HEK293 (cell line): ENCODE measurements at regions not wholly inside any gene's neighbourhood (a gene's known extent, or its start where the extent isn't known, plus 50 kb on each side); places are given as distances from the start of the nearest gene placed in this dataset.

Experiments
- HOXA7 ChIP-seq: sonication (generic); formaldehyde crosslinking; IDR thresholded peaks from 2 replicates; pipeline ENCODE4 v1.8.1; 2022; ENCODE audit warnings: missing genetic modification reagents, borderline replicate concordance
- KLF7 ChIP-seq: fragments of 450-650 bp; formaldehyde crosslinking; IDR thresholded peaks from 2 replicates; pipeline ENCODE4 v1.5.1; 2016; ENCODE audit warnings: missing biosample characterization, missing genetic modification characterization, borderline replicate concordance
- MEIS1 ChIP-seq: sonication (generic); formaldehyde crosslinking; IDR thresholded peaks from 2 replicates; pipeline ENCODE4 v1.8.1; 2022; ENCODE audit warnings: missing genetic modification reagents, mild to moderate bottlenecking, borderline replicate concordance
- ZNF37A ChIP-seq: fragments of 450-650 bp; IDR thresholded peaks from 2 replicates; pipeline ENCODE4 v1.5.1; 2018; ENCODE audit warnings: missing biosample characterization, missing genetic modification characterization
- ZNF707 ChIP-seq: fragments of 450-650 bp; formaldehyde crosslinking; IDR thresholded peaks from 2 replicates; pipeline ENCODE4 v1.5.1; 2016; ENCODE audit warnings: missing biosample characterization, missing genetic modification characterization
- TF ChIP-seq, protein P1 (sequence below): fragments of 450-650 bp; formaldehyde crosslinking; IDR thresholded peaks from 2 replicates; pipeline ENCODE4 v1.5.1; 2016; ENCODE audit warnings: missing biosample characterization, missing genetic modification characterization
- TF ChIP-seq, protein P2 (sequence below): fragments of 450-650 bp; formaldehyde crosslinking; IDR thresholded peaks from 2 replicates; pipeline ENCODE4 v1.5.1; 2017; ENCODE audit warnings: missing biosample characterization, missing genetic modification characterization
- TF ChIP-seq, protein P3 (sequence below): fragments of 450-650 bp; formaldehyde crosslinking; IDR thresholded peaks from 2 replicates; pipeline ENCODE4 v1.5.1; 2016; ENCODE audit warnings: missing biosample characterization, missing genetic modification characterization
- TF ChIP-seq, protein P4 (sequence below): fragments of 450-650 bp; formaldehyde crosslinking; IDR thresholded peaks from 2 replicates; pipeline ENCODE4 v1.5.1; 2016; ENCODE audit warnings: missing biosample characterization, missing genetic modification characterization

DNA sequence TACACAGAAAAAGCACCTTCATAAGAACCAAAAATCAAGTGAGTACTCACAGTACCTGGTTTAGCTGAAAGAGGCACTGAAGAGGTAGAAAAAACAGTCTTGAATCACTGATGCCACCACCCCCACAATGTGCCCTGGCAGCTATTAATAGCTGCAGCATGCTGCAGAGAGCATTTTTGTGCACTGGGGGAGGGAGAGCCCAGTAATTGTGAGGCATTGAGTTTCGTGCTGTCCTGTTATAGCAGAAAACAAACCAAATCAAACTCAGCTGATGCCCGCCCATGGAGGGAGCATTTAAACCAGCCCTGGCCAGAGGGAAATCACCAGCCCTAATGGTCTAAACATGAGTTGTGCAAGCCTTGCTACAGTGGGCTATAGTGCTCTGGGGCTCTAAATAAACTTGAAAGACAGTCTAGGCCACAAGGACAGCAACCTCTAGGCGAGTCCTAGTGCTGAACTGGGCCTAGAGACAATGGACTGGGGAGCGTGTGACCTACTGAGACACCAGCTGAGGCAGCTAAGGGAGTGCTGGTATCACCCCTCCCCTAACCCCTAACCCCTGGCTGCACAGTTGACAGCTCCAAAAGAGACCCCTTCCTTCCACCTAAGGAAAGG, 106.3 kb upstream of the TMLHE start:
- TF ChIP-seq, protein P1, sequence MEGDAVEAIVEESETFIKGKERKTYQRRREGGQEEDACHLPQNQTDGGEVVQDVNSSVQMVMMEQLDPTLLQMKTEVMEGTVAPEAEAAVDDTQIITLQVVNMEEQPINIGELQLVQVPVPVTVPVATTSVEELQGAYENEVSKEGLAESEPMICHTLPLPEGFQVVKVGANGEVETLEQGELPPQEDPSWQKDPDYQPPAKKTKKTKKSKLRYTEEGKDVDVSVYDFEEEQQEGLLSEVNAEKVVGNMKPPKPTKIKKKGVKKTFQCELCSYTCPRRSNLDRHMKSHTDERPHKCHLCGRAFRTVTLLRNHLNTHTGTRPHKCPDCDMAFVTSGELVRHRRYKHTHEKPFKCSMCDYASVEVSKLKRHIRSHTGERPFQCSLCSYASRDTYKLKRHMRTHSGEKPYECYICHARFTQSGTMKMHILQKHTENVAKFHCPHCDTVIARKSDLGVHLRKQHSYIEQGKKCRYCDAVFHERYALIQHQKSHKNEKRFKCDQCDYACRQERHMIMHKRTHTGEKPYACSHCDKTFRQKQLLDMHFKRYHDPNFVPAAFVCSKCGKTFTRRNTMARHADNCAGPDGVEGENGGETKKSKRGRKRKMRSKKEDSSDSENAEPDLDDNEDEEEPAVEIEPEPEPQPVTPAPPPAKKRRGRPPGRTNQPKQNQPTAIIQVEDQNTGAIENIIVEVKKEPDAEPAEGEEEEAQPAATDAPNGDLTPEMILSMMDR (tag by site-specific recombination): no peak
- TF ChIP-seq ZNF707 (tag by site-specific recombination): no peak
- TF ChIP-seq, protein P2, sequence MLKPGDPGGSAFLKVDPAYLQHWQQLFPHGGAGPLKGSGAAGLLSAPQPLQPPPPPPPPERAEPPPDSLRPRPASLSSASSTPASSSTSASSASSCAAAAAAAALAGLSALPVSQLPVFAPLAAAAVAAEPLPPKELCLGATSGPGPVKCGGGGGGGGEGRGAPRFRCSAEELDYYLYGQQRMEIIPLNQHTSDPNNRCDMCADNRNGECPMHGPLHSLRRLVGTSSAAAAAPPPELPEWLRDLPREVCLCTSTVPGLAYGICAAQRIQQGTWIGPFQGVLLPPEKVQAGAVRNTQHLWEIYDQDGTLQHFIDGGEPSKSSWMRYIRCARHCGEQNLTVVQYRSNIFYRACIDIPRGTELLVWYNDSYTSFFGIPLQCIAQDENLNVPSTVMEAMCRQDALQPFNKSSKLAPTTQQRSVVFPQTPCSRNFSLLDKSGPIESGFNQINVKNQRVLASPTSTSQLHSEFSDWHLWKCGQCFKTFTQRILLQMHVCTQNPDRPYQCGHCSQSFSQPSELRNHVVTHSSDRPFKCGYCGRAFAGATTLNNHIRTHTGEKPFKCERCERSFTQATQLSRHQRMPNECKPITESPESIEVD (tag by site-specific recombination): no peak
- TF ChIP-seq ZNF37A (tag by site-specific recombination): no peak
- TF ChIP-seq, protein P3, sequence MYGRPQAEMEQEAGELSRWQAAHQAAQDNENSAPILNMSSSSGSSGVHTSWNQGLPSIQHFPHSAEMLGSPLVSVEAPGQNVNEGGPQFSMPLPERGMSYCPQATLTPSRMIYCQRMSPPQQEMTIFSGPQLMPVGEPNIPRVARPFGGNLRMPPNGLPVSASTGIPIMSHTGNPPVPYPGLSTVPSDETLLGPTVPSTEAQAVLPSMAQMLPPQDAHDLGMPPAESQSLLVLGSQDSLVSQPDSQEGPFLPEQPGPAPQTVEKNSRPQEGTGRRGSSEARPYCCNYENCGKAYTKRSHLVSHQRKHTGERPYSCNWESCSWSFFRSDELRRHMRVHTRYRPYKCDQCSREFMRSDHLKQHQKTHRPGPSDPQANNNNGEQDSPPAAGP: no peak
- TF ChIP-seq HOXA7: no peak
- no peak for TF ChIP-seq MEIS1 (CRISPR knock-in tag)
- TF ChIP-seq, protein P4, sequence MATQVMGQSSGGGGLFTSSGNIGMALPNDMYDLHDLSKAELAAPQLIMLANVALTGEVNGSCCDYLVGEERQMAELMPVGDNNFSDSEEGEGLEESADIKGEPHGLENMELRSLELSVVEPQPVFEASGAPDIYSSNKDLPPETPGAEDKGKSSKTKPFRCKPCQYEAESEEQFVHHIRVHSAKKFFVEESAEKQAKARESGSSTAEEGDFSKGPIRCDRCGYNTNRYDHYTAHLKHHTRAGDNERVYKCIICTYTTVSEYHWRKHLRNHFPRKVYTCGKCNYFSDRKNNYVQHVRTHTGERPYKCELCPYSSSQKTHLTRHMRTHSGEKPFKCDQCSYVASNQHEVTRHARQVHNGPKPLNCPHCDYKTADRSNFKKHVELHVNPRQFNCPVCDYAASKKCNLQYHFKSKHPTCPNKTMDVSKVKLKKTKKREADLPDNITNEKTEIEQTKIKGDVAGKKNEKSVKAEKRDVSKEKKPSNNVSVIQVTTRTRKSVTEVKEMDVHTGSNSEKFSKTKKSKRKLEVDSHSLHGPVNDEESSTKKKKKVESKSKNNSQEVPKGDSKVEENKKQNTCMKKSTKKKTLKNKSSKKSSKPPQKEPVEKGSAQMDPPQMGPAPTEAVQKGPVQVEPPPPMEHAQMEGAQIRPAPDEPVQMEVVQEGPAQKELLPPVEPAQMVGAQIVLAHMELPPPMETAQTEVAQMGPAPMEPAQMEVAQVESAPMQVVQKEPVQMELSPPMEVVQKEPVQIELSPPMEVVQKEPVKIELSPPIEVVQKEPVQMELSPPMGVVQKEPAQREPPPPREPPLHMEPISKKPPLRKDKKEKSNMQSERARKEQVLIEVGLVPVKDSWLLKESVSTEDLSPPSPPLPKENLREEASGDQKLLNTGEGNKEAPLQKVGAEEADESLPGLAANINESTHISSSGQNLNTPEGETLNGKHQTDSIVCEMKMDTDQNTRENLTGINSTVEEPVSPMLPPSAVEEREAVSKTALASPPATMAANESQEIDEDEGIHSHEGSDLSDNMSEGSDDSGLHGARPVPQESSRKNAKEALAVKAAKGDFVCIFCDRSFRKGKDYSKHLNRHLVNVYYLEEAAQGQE (tag by site-specific recombination): no peak
- TF ChIP-seq KLF7 (tag by site-specific recombination): no peak
